RWPE2 (cell line): ENCODE measurements at regions not wholly inside any gene's neighbourhood (a gene's known extent, or its start where the extent isn't known, plus 50 kb on each side); places are given as distances from the start of the nearest gene placed in this dataset.

ENCODE experiments used
- ATAC-seq: fragments of 200-7000 bp; cut with Tn5 transposase; 3 replicates; pipeline ENCODE4 v1.9.1; 2021; ENCODE audit warnings: low read depth
- DNase-seq: peaks from one replicate; pipeline ENCODE4 v3.0.0-alpha.2; 2020; ENCODE audit warnings: low spot score
- H3K27ac ChIP-seq: fragments of 450-650 bp; 2 replicates; pipeline ENCODE4 v1.5.1; 2017; ENCODE audit warnings: mild to moderate bottlenecking; ENCODE audit not compliant: poor library complexity, severe bottlenecking
- H3K27me3 ChIP-seq: fragments of 250-450 bp; sonication (Bioruptor Pico); 2 replicates; pipeline ENCODE4 v1.5.1; 2021; ENCODE audit warnings: mild to moderate bottlenecking, moderate library complexity; ENCODE audit not compliant: insufficient read depth, poor library complexity, severe bottlenecking
- H3K36me3 ChIP-seq: fragments of 250-450 bp; sonication (Bioruptor Pico); 2 replicates; pipeline ENCODE4 v1.5.1; 2020; ENCODE audit warnings: low read depth, mild to moderate bottlenecking, moderate library complexity
- H3K4me1 ChIP-seq: fragments of 250-450 bp; sonication (Bioruptor Pico); 2 replicates; pipeline ENCODE4 v1.5.1; 2021; ENCODE audit warnings: mild to moderate bottlenecking, moderate library complexity; ENCODE audit not compliant: insufficient read depth, poor library complexity, severe bottlenecking
- H3K4me3 ChIP-seq: fragments of 250-450 bp; sonication (Bioruptor Pico); 2 replicates; pipeline ENCODE4 v1.5.1; 2021; ENCODE audit warnings: mild to moderate bottlenecking, moderate library complexity; ENCODE audit not compliant: severe bottlenecking
- H3K9me3 ChIP-seq: fragments of 250-450 bp; sonication (Bioruptor Pico); 2 replicates; pipeline ENCODE4 v1.5.1; 2021; ENCODE audit warnings: mild to moderate bottlenecking, moderate library complexity; ENCODE audit not compliant: severe bottlenecking
- CTCF ChIP-seq: fragments of 450-650 bp; IDR thresholded peaks from one replicate; pipeline ENCODE4 v1.5.1; 2017; ENCODE audit warnings: mild to moderate bottlenecking, moderate library complexity; ENCODE audit not compliant: poor library complexity, severe bottlenecking

DNA sequence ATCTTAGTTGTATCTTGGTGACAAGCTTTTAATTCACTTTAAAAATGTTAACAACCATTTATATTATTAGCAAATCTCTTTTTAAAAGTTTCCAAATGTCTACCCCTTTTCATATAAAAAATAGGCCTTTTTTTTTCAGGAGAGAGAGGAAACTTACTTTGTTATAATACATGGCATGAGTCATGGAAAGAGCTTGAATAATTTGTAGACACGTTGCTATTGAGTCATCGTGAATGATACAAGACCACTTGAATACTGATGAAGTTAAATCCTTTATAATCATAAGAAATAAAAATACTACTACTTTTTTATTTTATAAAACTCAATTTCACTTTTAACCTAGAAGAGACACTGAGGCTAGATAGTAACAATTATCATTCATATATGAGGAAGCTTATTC, 70.3 kb upstream of the BBX start:
- peak; percentile 65; the same call in 1 of the 3 replicates for ATAC-seq
- Histone ChIP-seq H3K36me3 (no peaks in the 10 kb centered on the region), H3K4me1 (peaks cover 6% of the 10 kb centered on the region), H3K4me3 (no peak overlapping the region), H3K27ac (no peak overlapping the region), H3K9me3 (no peaks in the 10 kb centered on the region), H3K27me3 (no peaks in the 10 kb centered on the region)
- no peak for DNase-seq
- TF ChIP-seq CTCF = no peak

DNA sequence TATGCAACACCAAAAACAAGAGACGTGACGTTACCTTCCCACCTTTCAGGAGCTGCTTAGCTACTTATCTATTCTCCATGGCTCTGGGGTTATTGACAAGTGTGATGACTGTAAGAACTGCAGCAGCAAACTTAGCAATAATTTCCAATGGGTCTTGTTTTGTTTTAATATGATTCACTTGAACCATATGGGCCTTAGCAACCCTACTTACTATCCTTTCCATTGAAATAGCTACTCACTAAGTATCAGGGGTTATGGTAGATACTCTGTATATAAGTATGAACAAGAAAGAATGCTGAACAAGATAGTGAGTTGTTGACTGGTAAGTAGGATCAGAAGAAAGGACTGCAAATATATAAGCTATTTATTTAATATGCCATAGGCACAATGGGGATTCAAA, 69.3 kb upstream of the BBX start:
- peaks cover 6% of the 10 kb centered on the region for H3K4me1 ChIP-seq
- no peaks in the 10 kb centered on the region for H3K36me3 ChIP-seq
- H3K9me3 ChIP-seq = no peaks in the 10 kb centered on the region
- no peak overlapping the region for H3K27ac ChIP-seq
- DNase-seq = no peak
- ATAC-seq = no peak
- H3K4me3 ChIP-seq = no peak overlapping the region
- no peaks in the 10 kb centered on the region for H3K27me3 ChIP-seq
- TF ChIP-seq CTCF = no peak

DNA sequence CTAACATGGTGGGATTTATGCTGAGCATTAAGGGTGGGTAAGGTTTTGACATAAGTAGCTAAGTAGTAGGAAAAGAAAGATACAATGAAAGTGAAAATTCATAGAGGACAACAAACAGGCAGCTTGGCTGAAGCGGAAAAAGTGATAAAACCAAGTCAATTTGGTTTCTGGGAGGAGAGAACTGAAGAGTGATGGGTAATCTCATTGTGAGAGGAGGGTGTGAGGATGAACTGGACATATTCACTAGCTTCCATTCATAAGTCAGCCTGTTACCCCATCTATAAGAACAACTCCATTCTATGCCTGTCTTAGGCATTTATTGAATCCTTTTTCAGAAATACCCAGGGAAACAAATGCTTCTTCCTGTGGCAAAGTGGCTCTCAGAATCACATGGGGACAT, 67.1 kb upstream of the BBX start:
- ATAC-seq (no peak), DNase-seq (no peak)
- Histone ChIP-seq H3K9me3 (no peaks in the 10 kb centered on the region), H3K36me3 (no peaks in the 10 kb centered on the region), H3K27me3 (no peaks in the 10 kb centered on the region), H3K27ac (no peak overlapping the region), H3K4me3 (no peak overlapping the region), H3K4me1 (peaks cover 6% of the 10 kb centered on the region)
- no peak for TF ChIP-seq CTCF

DNA sequence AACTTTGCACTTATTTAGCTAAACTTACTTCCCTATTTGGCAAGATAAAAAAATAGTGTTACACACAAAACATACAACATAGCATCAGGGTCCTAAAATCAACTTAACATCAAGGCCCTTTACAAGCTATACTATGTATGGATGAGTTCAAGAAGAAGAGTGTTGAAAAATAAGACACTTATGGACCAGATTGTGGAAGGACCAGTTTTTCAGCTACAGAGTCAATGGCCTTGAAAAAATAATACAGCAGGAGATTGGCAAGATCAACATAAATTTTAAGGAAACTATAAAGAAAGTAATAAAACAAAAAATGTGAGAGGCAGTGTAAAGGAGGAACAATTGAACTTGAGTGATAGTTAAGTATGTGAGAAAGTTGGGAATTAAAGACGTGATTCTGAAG, 66.3 kb upstream of the BBX start:
- TF ChIP-seq CTCF = no peak
- Histone ChIP-seq H3K9me3 (no peaks in the 10 kb centered on the region), H3K36me3 (no peaks in the 10 kb centered on the region), H3K4me1 (peaks cover 6% of the 10 kb centered on the region), H3K27ac (no peak overlapping the region), H3K27me3 (no peaks in the 10 kb centered on the region), H3K4me3 (no peak overlapping the region)
- ATAC-seq (no peak), DNase-seq (no peak)

- H3K36me3 ChIP-seq = no peaks in the 10 kb centered on the region
- no peak for TF ChIP-seq CTCF
- no peak for ATAC-seq
- H3K27ac ChIP-seq = no peak overlapping the region
- no peaks in the 10 kb centered on the region for H3K9me3 ChIP-seq
- DNase-seq = no peak
- H3K27me3 ChIP-seq = no peaks in the 10 kb centered on the region
- no peaks in the 10 kb centered on the region for H3K4me1 ChIP-seq
- H3K4me3 ChIP-seq = no peak overlapping the region
Measured at GRCh38 chr3:107458871-107459270, 63.9 kb upstream of the BBX start.
